Smooth muscle cell (in vitro differentiated cells): ENCODE measurements at regions not wholly inside any gene's neighbourhood (a gene's known extent, or its start where the extent isn't known, plus 50 kb on each side); places are given as distances from the start of the nearest gene placed in this dataset.

ENCODE experiments used
- DNase-seq: peaks from one replicate; lab custom pipeline; 2025; ENCODE audit not compliant: unreplicated experiment; lab: John Stamatoyannopoulos, UW
- H2AFZ ChIP-seq: fragments of 200-600 bp; sonication (generic); 2 replicates; pipeline ENCODE4 v1.6.0; 2016; ENCODE audit warnings: antibody characterized with exemption, low read depth, mild to moderate bottlenecking
- H3F3A ChIP-seq: fragments of 200-600 bp; sonication (generic); 2 replicates; pipeline ENCODE4 v1.6.0; 2017; ENCODE audit warnings: antibody characterized with exemption, low read depth
- H3K27ac ChIP-seq: fragments of 200-600 bp; sonication (generic); 2 replicates; pipeline ENCODE4 v1.5.1; 2016; ENCODE audit warnings: low read depth, mild to moderate bottlenecking
- H3K27me3 ChIP-seq: fragments of 200-600 bp; sonication (generic); 2 replicates; pipeline ENCODE4 v1.6.1; 2016; ENCODE audit warnings: low read depth, mild to moderate bottlenecking
- H3K36me3 ChIP-seq: fragments of 200-600 bp; sonication (generic); 2 replicates; pipeline ENCODE4 v1.5.1; 2016; ENCODE audit warnings: low read depth
- H3K4me1 ChIP-seq: fragments of 200-600 bp; sonication (generic); 2 replicates; pipeline ENCODE4 v1.5.1; 2016; ENCODE audit warnings: low read depth
- H3K4me2 ChIP-seq: fragments of 200-600 bp; sonication (generic); 2 replicates; pipeline ENCODE4 v1.6.0; 2016; ENCODE audit warnings: mild to moderate bottlenecking
- H3K4me3 ChIP-seq: fragments of 200-600 bp; sonication (generic); 2 replicates; pipeline ENCODE4 v1.5.1; 2016; ENCODE audit warnings: mild to moderate bottlenecking
- H3K79me2 ChIP-seq: fragments of 200-600 bp; sonication (generic); 2 replicates; pipeline ENCODE4 v1.6.0; 2016; ENCODE audit warnings: low read depth, mild to moderate bottlenecking
- H3K9ac ChIP-seq: fragments of 200-600 bp; sonication (generic); 2 replicates; pipeline ENCODE4 v1.6.0; 2016; ENCODE audit warnings: low read depth
- H3K9me3 ChIP-seq: fragments of 200-600 bp; sonication (generic); replicated peaks from 2 replicates; pipeline ENCODE4 v1.5.1; 2016; ENCODE audit warnings: low read depth
- H4K20me1 ChIP-seq: fragments of 200-600 bp; sonication (generic); 2 replicates; pipeline ENCODE4 v1.6.0; 2016; ENCODE audit warnings: low read depth
- WGBS: methylation state at CpG from one replicate; pipeline ENCODE4 v1.1.7; 2016; ENCODE audit warnings: low lambda C conversion rate; 5-methylcytosine and 5-hydroxymethylcytosine counted together
- TF ChIP-seq, protein P1 (sequence below): fragments of 200-600 bp; sonication (generic); IDR thresholded peaks from 2 replicates; pipeline ENCODE4 v1.5.1; 2017; ENCODE audit warnings: borderline replicate concordance, mild to moderate bottlenecking, antibody characterized with exemption; ENCODE audit not compliant: insufficient read depth, poor library complexity, severe bottlenecking

DNA sequence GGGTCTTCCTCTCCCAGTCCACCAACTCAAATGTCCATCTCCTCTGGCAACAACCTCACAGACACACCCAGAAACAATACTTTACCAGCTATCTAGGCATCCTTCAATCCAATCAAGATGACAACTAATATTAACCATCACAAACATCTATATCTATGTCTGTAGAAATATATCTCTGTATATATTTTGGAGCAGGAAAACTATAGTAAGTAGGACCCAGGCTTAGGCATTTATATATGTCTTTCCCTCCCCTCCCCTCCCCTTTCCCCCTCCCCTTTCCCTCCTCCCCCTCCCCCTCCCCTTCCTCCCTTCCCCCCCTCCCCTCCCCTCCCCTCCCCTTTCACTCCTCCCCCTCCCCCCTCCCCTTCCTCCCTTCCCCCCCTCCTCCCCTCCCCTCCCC, 210.5 kb downstream of the RNF144A start:
- H3F3A ChIP-seq, result no peaks in the 10 kb centered on the region
- DNase-seq, result no peak
- no peak overlapping the region for H3K4me2 ChIP-seq
- H3K27ac ChIP-seq, result no peak overlapping the region
- no peak overlapping the region for H3K4me3 ChIP-seq
- TF ChIP-seq, protein P1, sequence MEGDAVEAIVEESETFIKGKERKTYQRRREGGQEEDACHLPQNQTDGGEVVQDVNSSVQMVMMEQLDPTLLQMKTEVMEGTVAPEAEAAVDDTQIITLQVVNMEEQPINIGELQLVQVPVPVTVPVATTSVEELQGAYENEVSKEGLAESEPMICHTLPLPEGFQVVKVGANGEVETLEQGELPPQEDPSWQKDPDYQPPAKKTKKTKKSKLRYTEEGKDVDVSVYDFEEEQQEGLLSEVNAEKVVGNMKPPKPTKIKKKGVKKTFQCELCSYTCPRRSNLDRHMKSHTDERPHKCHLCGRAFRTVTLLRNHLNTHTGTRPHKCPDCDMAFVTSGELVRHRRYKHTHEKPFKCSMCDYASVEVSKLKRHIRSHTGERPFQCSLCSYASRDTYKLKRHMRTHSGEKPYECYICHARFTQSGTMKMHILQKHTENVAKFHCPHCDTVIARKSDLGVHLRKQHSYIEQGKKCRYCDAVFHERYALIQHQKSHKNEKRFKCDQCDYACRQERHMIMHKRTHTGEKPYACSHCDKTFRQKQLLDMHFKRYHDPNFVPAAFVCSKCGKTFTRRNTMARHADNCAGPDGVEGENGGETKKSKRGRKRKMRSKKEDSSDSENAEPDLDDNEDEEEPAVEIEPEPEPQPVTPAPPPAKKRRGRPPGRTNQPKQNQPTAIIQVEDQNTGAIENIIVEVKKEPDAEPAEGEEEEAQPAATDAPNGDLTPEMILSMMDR, result no peak
- H2AFZ ChIP-seq, result no peak overlapping the region
- no peak overlapping the region for H3K9ac ChIP-seq
- peaks cover 9% of the 10 kb centered on the region for H3K27me3 ChIP-seq
- no peaks in the 10 kb centered on the region for H3K9me3 ChIP-seq
- no peaks in the 10 kb centered on the region for H4K20me1 ChIP-seq
- H3K4me1 ChIP-seq, result no peaks in the 10 kb centered on the region
- H3K79me2 ChIP-seq, result no peaks in the 10 kb centered on the region
- no peaks in the 10 kb centered on the region for H3K36me3 ChIP-seq

DNA sequence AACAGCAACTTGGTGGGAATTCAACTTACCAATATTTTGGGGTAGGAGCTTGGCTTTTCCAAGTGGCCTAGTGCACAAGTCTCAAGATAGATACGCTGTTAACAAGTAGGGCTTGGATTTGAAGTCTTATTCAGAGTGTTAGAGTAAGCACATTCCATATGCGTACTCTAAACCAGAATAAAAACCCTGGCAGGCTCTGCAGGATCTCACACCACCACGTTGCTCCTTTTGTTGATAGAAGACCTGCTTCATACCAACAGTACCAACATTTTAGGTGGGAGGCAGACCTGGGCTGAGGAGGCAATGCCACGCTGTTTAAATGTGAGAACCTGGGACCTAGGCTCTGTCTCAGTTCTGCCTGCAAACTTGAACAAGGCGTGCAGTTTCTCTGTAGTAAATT, 214.0 kb downstream of the RNF144A start:
- no peak overlapping the region for H3K4me2 ChIP-seq
- no peak overlapping the region for H3K4me3 ChIP-seq
- no peaks in the 10 kb centered on the region for H3K79me2 ChIP-seq
- no peaks in the 10 kb centered on the region for H3F3A ChIP-seq
- H3K36me3 ChIP-seq, result no peaks in the 10 kb centered on the region
- 80% methylated on average over 5 of the region's 5 CpGs for WGBS
- no peaks in the 10 kb centered on the region for H4K20me1 ChIP-seq
- H3K27me3 ChIP-seq, result no peaks in the 10 kb centered on the region
- no peaks in the 10 kb centered on the region for H3K4me1 ChIP-seq
- no peak overlapping the region for H2AFZ ChIP-seq
- H3K9ac ChIP-seq, result no peak overlapping the region
- no peak overlapping the region for H3K27ac ChIP-seq
- no peaks in the 10 kb centered on the region for H3K9me3 ChIP-seq
- TF ChIP-seq, protein P1, result no peak
- DNase-seq, result no peak

DNA sequence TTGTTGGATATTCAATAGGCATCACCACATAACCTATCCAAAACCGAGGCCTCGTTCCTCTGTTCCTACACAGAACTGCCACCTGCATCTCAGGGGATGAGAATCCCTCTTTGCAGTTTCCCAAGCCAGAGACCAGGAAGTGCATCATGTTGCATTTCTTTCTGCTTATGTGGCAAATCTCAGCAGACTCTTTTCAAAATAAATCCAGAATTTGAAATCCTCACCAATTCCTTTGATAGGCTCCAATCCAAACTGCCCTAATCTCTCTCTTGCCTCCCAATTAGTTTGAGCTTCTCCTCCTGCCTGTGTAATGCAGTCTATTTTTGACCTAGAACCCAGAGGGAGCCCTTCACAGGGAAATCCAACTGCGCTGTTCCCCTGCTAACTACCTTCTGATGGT, 215.5 kb downstream of the RNF144A start:
- Histone ChIP-seq H3K4me1 (no peaks in the 10 kb centered on the region), H3K4me3 (no peak overlapping the region), H3K27ac (no peak overlapping the region), H3K79me2 (no peaks in the 10 kb centered on the region), H2AFZ (no peak overlapping the region), H3K9me3 (no peaks in the 10 kb centered on the region), H3K36me3 (no peaks in the 10 kb centered on the region), H3F3A (no peaks in the 10 kb centered on the region), H3K9ac (no peak overlapping the region), H4K20me1 (no peaks in the 10 kb centered on the region), H3K27me3 (no peaks in the 10 kb centered on the region), H3K4me2 (no peak overlapping the region)
- WGBS, result 97% methylated on average over 3 of the region's 3 CpGs
- DNase-seq, result no peak
- TF ChIP-seq, protein P1, result no peak

DNA sequence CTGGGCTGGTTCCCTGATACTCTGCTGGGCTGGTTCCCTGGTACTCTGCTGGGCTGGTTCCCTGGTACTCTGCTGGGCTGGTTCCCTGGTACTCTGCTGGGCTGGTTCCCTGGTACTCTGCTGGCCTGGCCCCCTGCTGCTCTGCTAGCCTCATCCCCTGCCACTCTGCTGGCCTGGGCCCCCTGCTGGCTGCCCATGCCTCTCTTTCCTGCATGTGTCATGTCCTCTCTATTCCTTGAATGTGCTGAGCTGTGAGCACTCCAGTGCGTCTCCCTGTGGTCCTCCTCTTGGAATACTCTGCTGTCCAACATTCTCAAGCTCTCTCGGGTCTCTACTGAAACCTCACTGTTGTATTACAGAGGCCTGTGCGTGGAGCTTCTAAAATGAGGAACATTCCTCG, 216.3 kb downstream of the RNF144A start:
- Histone ChIP-seq H3K27ac (no peak overlapping the region), H3K9me3 (no peaks in the 10 kb centered on the region), H3K4me2 (no peak overlapping the region), H3K79me2 (no peaks in the 10 kb centered on the region), H3K4me1 (no peaks in the 10 kb centered on the region), H3K9ac (no peak overlapping the region), H2AFZ (no peak overlapping the region), H3K36me3 (no peaks in the 10 kb centered on the region), H3F3A (no peaks in the 10 kb centered on the region), H4K20me1 (no peaks in the 10 kb centered on the region), H3K27me3 (no peaks in the 10 kb centered on the region), H3K4me3 (no peak overlapping the region)
- DNase-seq, result no peak
- 90% methylated on average over 4 of the region's 4 CpGs for WGBS
- TF ChIP-seq, protein P1, result peak; percentile 11
